K562 (cell line): ENCODE measurements at regions not wholly inside any gene's neighbourhood (a gene's known extent, or its start where the extent isn't known, plus 50 kb on each side); places are given as distances from the start of the nearest gene placed in this dataset.

Experiments used
- E2F8 ChIP-seq: fragments of 450-650 bp; IDR thresholded peaks from 2 replicates; pipeline ENCODE4 v1.7.1; 2018; ENCODE audit warnings: mild to moderate bottlenecking, low read depth; ENCODE audit not compliant: partially characterized antibody
- ILF3 ChIP-seq: fragments of 450-650 bp; IDR thresholded peaks from 2 replicates; pipeline ENCODE4 v1.6.1; 2018; ENCODE audit warnings: antibody characterized with exemption, mild to moderate bottlenecking, moderate library complexity, borderline replicate concordance
- JUN ChIP-seq, 2 experiments: sonication (generic) in 1 of 2; formaldehyde crosslinking in 1 of 2; IDR thresholded peaks; 2 replicates each; pipeline versions ENCODE4 v1.6.1 to v1.8.0; 2012 to 2022; ENCODE audit warnings: borderline replicate concordance in 2 of 2, mild to moderate bottlenecking in 2 of 2, improper control_type of control experiment in 1 of 2, low read depth in 1 of 2, low read length in 1 of 2, missing genetic modification reagents in 1 of 2
- MYC ChIP-seq, 2 experiments: fragments of 250-450 bp in 1 of 2; sonication (Bioruptor Pico) in 1 of 2; IDR thresholded peaks; 2 replicates each; pipeline versions ENCODE4 v1.5.1 to v1.6.1; 2012 to 2021; ENCODE audit warnings: low read depth in 2 of 2, borderline replicate concordance in 1 of 2, improper control_type of control experiment in 1 of 2, low read length in 1 of 2, mild to moderate bottlenecking in 1 of 2, moderate library complexity in 1 of 2
- NFRKB ChIP-seq: fragments of 450-650 bp; IDR thresholded peaks from 2 replicates; pipeline ENCODE4 v1.6.1; 2016; ENCODE audit warnings: low read depth
- RFX7 ChIP-seq: fragments of 250-450 bp; sonication (Bioruptor Pico); IDR thresholded peaks from 2 replicates; pipeline ENCODE4 v1.5.1; 2021; ENCODE audit warnings: mild to moderate bottlenecking
- RUNX1 ChIP-seq: sonication (generic); IDR thresholded peaks from 2 replicates; pipeline ENCODE4 v1.6.1; 2016; ENCODE audit warnings: antibody characterized with exemption, low read depth
- STAT5B ChIP-seq: fragments of 250-450 bp; sonication (Bioruptor Pico); IDR thresholded peaks from 2 replicates; pipeline ENCODE4 v1.8.0; 2021; ENCODE audit warnings: mild to moderate bottlenecking, inconsistent platforms
- TEAD2 ChIP-seq: fragments of 450-650 bp; IDR thresholded peaks from 2 replicates; pipeline ENCODE4 v1.6.1; 2016; ENCODE audit warnings: missing genetic modification characterization, control low read depth, missing compliant biosample characterization
- TOE1 ChIP-seq, 2 experiments: fragments of 450-650 bp in 1 of 2; sonication (generic) in 1 of 2; formaldehyde crosslinking in 1 of 2; IDR thresholded peaks; 2 replicates each; pipeline versions ENCODE4 v1.7.1 to v1.8.0; 2016 to 2022; ENCODE audit warnings: borderline replicate concordance in 2 of 2, mild to moderate bottlenecking in 2 of 2, antibody characterized with exemption in 1 of 2, inconsistent platforms in 1 of 2, low read depth in 1 of 2, missing genetic modification reagents in 1 of 2, moderate library complexity in 1 of 2

DNA sequence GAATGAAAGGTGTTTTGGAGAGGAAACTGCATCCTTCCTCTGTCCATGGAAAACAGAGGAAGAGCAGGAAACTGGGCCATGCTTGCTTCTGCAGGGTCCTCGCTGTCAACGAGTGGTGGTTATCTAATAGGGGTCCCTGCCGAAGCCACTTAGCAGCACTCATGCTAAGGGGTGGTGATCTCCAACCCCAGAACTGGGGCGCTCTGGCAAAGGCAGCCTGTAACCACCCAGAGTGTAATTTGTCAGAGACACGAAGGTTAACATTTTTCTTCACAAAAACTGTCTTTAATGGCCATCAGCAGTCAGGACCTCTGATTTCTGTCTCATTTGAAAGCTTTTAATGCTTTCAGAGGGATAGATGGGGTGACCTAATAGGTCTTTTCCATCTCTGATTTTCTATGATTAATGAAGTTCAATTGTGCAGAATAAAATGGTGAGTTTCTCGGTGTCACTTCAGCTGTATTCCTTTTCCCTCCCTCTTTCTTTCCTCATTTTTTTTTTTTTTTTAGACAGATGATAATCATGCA, 231.3 kb upstream of the CELF4 start (continued):
- no peak for TF ChIP-seq JUN (IDR thresholded peaks at IDR 0.05; ENCODE audit: borderline replicate concordance, low read depth, low read length)
- TF ChIP-seq JUN (CRISPR knock-in tag; IDR thresholded peaks at IDR 0.05; ENCODE audit: borderline replicate concordance), result no peak
- TF ChIP-seq RUNX1, result no peak
- no peak for TF ChIP-seq TEAD2 (tag)
- no peak for TF ChIP-seq STAT5B (CRISPR knock-in tag)
- no peak for TF ChIP-seq NFRKB
- no peak for TF ChIP-seq MYC (IDR thresholded peaks at IDR 0.05; ENCODE audit: low read depth, low read length)
- no peak for TF ChIP-seq MYC (CRISPR knock-in tag; IDR thresholded peaks at IDR 0.05; ENCODE audit: borderline replicate concordance, low read depth)
- TF ChIP-seq TOE1 (IDR thresholded peaks at IDR 0.05; ENCODE audit: borderline replicate concordance), result no peak
- TF ChIP-seq TOE1 (CRISPR knock-in tag; IDR thresholded peaks at IDR 0.05; ENCODE audit: borderline replicate concordance, low read depth), result no peak
- no peak for TF ChIP-seq RFX7 (CRISPR knock-in tag)
- no peak for TF ChIP-seq ILF3
- no peak for TF ChIP-seq E2F8
